ENCODE measurements at regions not wholly inside any gene's neighbourhood (a gene's known extent, or its start where the extent isn't known, plus 50 kb on each side); places are given as distances from the start of the nearest gene placed in this dataset.

DNA sequence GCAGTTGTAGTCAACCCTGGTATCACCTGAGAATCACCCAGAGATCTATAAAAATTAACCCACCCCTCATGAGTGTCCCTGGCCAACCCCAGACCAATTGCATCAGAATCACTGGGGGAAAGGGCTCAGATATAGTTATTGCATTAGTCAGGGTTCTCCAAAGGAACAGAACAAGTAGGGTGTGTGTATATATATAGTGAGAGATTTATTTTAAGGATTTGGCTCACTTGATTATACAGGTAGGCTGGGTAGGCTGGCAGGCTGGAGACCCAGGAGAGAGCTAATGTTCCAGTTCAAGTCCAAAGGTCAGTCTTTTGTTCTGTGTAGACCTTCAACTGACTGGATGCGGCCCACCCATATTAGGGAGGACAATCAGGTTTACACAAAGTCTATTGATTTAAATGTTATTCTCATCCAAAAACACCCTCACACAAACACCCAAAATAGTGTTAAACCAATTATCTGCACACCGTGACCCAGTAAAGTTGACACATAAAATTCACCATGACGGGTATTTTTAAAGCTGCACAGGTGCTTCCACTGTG lies 372.9 kb upstream of the NFE2L3 start:
- TF ChIP-seq, protein P1, sequence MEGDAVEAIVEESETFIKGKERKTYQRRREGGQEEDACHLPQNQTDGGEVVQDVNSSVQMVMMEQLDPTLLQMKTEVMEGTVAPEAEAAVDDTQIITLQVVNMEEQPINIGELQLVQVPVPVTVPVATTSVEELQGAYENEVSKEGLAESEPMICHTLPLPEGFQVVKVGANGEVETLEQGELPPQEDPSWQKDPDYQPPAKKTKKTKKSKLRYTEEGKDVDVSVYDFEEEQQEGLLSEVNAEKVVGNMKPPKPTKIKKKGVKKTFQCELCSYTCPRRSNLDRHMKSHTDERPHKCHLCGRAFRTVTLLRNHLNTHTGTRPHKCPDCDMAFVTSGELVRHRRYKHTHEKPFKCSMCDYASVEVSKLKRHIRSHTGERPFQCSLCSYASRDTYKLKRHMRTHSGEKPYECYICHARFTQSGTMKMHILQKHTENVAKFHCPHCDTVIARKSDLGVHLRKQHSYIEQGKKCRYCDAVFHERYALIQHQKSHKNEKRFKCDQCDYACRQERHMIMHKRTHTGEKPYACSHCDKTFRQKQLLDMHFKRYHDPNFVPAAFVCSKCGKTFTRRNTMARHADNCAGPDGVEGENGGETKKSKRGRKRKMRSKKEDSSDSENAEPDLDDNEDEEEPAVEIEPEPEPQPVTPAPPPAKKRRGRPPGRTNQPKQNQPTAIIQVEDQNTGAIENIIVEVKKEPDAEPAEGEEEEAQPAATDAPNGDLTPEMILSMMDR (IDR thresholded peaks at IDR 0.05): no peak
- TF ChIP-seq POLR2A (IDR thresholded peaks at IDR 0.05): no peak
